ENCODE measurements at regions not wholly inside any gene's neighbourhood (a gene's known extent, or its start where the extent isn't known, plus 50 kb on each side); places are given as distances from the start of the nearest gene placed in this dataset.

DNA sequence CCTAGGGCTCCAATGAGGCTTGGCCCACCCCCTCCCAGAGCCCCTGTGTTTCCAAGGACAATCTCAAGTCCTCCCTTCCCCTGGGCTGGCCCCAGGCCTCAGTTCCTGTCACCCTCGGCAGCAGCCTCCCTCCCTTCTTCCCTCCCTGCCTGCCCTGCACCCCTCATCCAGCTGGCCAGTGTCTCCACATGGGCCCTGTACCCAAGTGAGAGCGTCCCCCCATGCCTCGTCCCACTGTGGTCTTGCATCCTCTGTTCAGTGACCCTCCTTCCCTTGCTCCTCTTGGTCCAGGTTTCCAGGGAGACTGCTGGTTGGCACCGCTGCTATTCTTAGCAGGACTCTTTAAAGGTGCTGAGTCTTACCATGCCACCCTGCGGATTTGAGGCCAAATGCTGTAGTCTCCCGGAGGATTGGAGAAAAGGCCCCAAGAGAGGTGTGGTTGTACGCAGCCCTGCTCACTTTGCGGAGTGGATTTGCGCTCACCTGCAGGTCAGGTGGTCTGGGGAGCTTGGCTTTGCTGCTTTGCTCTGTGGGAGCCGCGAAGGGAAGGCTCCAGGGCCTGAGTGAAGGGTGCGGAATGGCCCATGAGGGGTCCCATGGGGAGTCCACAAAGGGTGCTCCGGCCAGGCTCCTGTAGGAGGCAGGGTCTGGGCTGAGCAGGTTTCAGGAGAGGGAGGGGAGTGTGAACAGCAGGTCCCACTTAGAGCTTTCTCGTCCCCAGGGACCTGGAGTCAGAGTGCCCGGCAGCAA, 519.2 kb downstream of the TCERG1L start:
- TF ChIP-seq, protein P1, sequence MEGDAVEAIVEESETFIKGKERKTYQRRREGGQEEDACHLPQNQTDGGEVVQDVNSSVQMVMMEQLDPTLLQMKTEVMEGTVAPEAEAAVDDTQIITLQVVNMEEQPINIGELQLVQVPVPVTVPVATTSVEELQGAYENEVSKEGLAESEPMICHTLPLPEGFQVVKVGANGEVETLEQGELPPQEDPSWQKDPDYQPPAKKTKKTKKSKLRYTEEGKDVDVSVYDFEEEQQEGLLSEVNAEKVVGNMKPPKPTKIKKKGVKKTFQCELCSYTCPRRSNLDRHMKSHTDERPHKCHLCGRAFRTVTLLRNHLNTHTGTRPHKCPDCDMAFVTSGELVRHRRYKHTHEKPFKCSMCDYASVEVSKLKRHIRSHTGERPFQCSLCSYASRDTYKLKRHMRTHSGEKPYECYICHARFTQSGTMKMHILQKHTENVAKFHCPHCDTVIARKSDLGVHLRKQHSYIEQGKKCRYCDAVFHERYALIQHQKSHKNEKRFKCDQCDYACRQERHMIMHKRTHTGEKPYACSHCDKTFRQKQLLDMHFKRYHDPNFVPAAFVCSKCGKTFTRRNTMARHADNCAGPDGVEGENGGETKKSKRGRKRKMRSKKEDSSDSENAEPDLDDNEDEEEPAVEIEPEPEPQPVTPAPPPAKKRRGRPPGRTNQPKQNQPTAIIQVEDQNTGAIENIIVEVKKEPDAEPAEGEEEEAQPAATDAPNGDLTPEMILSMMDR (conservative IDR thresholded peaks at IDR 0.05; ENCODE audit: low read depth, low read length): no peak
- TF ChIP-seq EZH2 (IDR thresholded peaks at IDR 0.05; ENCODE audit: borderline replicate concordance, low read depth, low read length, poor library complexity, severe bottlenecking): no peak

Measured in A673 (cell line).